IPS DF 4.7 (cell line): ENCODE measurements at regions not wholly inside any gene's neighbourhood (a gene's known extent, or its start where the extent isn't known, plus 50 kb on each side); places are given as distances from the start of the nearest gene placed in this dataset.

Source experiments
- DNase-seq: peaks from one replicate; pipeline ENCODE4 v3.0.0-alpha.2; 2013; ENCODE audit warnings: low spot score; ENCODE audit errors: extremely low read depth

- no peak for DNase-seq
Observed at GRCh38 chr12:105921055-105921454, 217.7 kb downstream of the NUAK1 start.

GRCh38 chr12:105921872-105922669 lies 216.7 kb downstream of the NUAK1 start:
- DNase-seq: no peak

- DNase-seq: no peak
Observed at GRCh38 chr12:105922670-105923102, 216.1 kb downstream of the NUAK1 start.

GRCh38 chr12:105924526-105925208 lies 214.1 kb downstream of the NUAK1 start:
- no peak for DNase-seq

GRCh38 chr12:105927564-105927963 lies 211.2 kb downstream of the NUAK1 start:
- DNase-seq: no peak

GRCh38 chr12:105928436-105928835 lies 210.3 kb downstream of the NUAK1 start:
- no peak for DNase-seq

GRCh38 chr12:105929192-105929591 lies 209.6 kb downstream of the NUAK1 start:
- DNase-seq: no peak

- no peak for DNase-seq
Observed at GRCh38 chr12:105930557-105931503, 207.9 kb downstream of the NUAK1 start.

GRCh38 chr12:105931762-105932570 lies 206.8 kb downstream of the NUAK1 start:
- no peak for DNase-seq

- DNase-seq: no peak
Observed at GRCh38 chr12:105933671-105934665, 204.8 kb downstream of the NUAK1 start.

- DNase-seq: no peak
Observed at GRCh38 chr12:105935106-105935505, 203.6 kb downstream of the NUAK1 start.

GRCh38 chr12:105935981-105936380 lies 202.8 kb downstream of the NUAK1 start:
- DNase-seq: no peak

- DNase-seq: no peak
Observed at GRCh38 chr12:105936496-105936895, 202.3 kb downstream of the NUAK1 start.

- DNase-seq: no peak
Observed at GRCh38 chr12:105937009-105937408, 201.7 kb downstream of the NUAK1 start.

- DNase-seq: no peak
Observed at GRCh38 chr12:105939181-105939721, 199.5 kb downstream of the NUAK1 start.

- DNase-seq: no peak
Observed at GRCh38 chr12:105942281-105942680, 196.5 kb downstream of the NUAK1 start.

GRCh38 chr12:105943525-105943924 lies 195.2 kb downstream of the NUAK1 start:
- no peak for DNase-seq

GRCh38 chr12:105944628-105945027 lies 194.1 kb downstream of the NUAK1 start:
- DNase-seq: no peak

- no peak for DNase-seq
Observed at GRCh38 chr12:105945880-105946279, 192.9 kb downstream of the NUAK1 start.
